ENCODE measurements at regions not wholly inside any gene's neighbourhood (a gene's known extent, or its start where the extent isn't known, plus 50 kb on each side); places are given as distances from the start of the nearest gene placed in this dataset.

GRCh38 chr6:44540881-44541280, 153.4 kb downstream of the CDC5L start:
- Histone ChIP-seq H3K27me3 (ENCODE audit: control insufficient read depth, insufficient read depth, low read length, poor library complexity, severe bottlenecking) (no peaks in the 10 kb centered on the region), H3K4me3 (ENCODE audit: insufficient read depth, low read depth, low read length) (no peak overlapping the region), H3K4me1 (ENCODE audit: control insufficient read depth, insufficient read depth, low read length) (peaks cover 18% of the 10 kb centered on the region), H3K36me3 (ENCODE audit: control insufficient read depth, insufficient read depth, low read length) (no peaks in the 10 kb centered on the region), H3K27ac (ENCODE audit: insufficient read depth, low read depth, low read length, poor library complexity, severe bottlenecking) (no peak overlapping the region), H3K9me3 (ENCODE audit: control insufficient read depth, low read length) (no peaks in the 10 kb centered on the region)
- WGBS, 2 experiments, result 98% methylated on average over 4 of the region's 4 CpGs

- H3K27ac ChIP-seq (ENCODE audit: insufficient read depth, low read depth, low read length, poor library complexity, severe bottlenecking), result peak overlapping the region; percentile 9
- no peak overlapping the region for H3K4me3 ChIP-seq (ENCODE audit: insufficient read depth, low read depth, low read length)
- no peaks in the 10 kb centered on the region for H3K36me3 ChIP-seq (ENCODE audit: control insufficient read depth, insufficient read depth, low read length)
- WGBS, 2 experiments, result 31 to 34% methylated on average over 20 of the region's 21 CpGs
- no peaks in the 10 kb centered on the region for H3K9me3 ChIP-seq (ENCODE audit: control insufficient read depth, low read length)
- H3K4me1 ChIP-seq (ENCODE audit: control insufficient read depth, insufficient read depth, low read length), result peaks cover 18% of the 10 kb centered on the region
- H3K27me3 ChIP-seq (ENCODE audit: control insufficient read depth, insufficient read depth, low read length, poor library complexity, severe bottlenecking), result no peaks in the 10 kb centered on the region
Measured at GRCh38 chr6:44542401-44543116, 155.1 kb downstream of the CDC5L start.

GRCh38 chr6:44543664-44544063, 156.2 kb downstream of the CDC5L start:
- Histone ChIP-seq H3K9me3 (ENCODE audit: control insufficient read depth, low read length) (no peaks in the 10 kb centered on the region), H3K27ac (ENCODE audit: insufficient read depth, low read depth, low read length, poor library complexity, severe bottlenecking) (no peak overlapping the region), H3K4me3 (ENCODE audit: insufficient read depth, low read depth, low read length) (no peak overlapping the region), H3K36me3 (ENCODE audit: control insufficient read depth, insufficient read depth, low read length) (no peaks in the 10 kb centered on the region), H3K27me3 (ENCODE audit: control insufficient read depth, insufficient read depth, low read length, poor library complexity, severe bottlenecking) (no peaks in the 10 kb centered on the region), H3K4me1 (ENCODE audit: control insufficient read depth, insufficient read depth, low read length) (peaks cover 18% of the 10 kb centered on the region)
- 94% methylated on average over 2 of the region's 3 CpGs for WGBS, 2 experiments

- H3K27ac ChIP-seq (ENCODE audit: insufficient read depth, low read depth, low read length, poor library complexity, severe bottlenecking), result no peak overlapping the region
- H3K36me3 ChIP-seq (ENCODE audit: control insufficient read depth, insufficient read depth, low read length), result no peaks in the 10 kb centered on the region
- peaks cover 18% of the 10 kb centered on the region for H3K4me1 ChIP-seq (ENCODE audit: control insufficient read depth, insufficient read depth, low read length)
- WGBS, 2 experiments, result 84 to 93% methylated on average over 1 of the region's 1 CpG
- H3K4me3 ChIP-seq (ENCODE audit: insufficient read depth, low read depth, low read length), result no peak overlapping the region
- no peaks in the 10 kb centered on the region for H3K27me3 ChIP-seq (ENCODE audit: control insufficient read depth, insufficient read depth, low read length, poor library complexity, severe bottlenecking)
- H3K9me3 ChIP-seq (ENCODE audit: control insufficient read depth, low read length), result no peaks in the 10 kb centered on the region
Measured at GRCh38 chr6:44545224-44545623, 157.7 kb downstream of the CDC5L start.

GRCh38 chr6:44548319-44548718, 160.8 kb downstream of the CDC5L start:
- H3K27me3 ChIP-seq (ENCODE audit: control insufficient read depth, insufficient read depth, low read length, poor library complexity, severe bottlenecking), result no peaks in the 10 kb centered on the region
- H3K36me3 ChIP-seq (ENCODE audit: control insufficient read depth, insufficient read depth, low read length), result no peaks in the 10 kb centered on the region
- 90 to 93% methylated on average over 4 of the region's 4 CpGs for WGBS, 2 experiments
- no peaks in the 10 kb centered on the region for H3K4me1 ChIP-seq (ENCODE audit: control insufficient read depth, insufficient read depth, low read length)
- H3K4me3 ChIP-seq (ENCODE audit: insufficient read depth, low read depth, low read length), result no peak overlapping the region
- no peak overlapping the region for H3K27ac ChIP-seq (ENCODE audit: insufficient read depth, low read depth, low read length, poor library complexity, severe bottlenecking)
- H3K9me3 ChIP-seq (ENCODE audit: control insufficient read depth, low read length), result no peaks in the 10 kb centered on the region

GRCh38 chr6:44549516-44549915, 162.0 kb downstream of the CDC5L start:
- H3K4me3 ChIP-seq (ENCODE audit: insufficient read depth, low read depth, low read length), result no peak overlapping the region
- H3K27me3 ChIP-seq (ENCODE audit: control insufficient read depth, insufficient read depth, low read length, poor library complexity, severe bottlenecking), result no peaks in the 10 kb centered on the region
- H3K36me3 ChIP-seq (ENCODE audit: control insufficient read depth, insufficient read depth, low read length), result no peaks in the 10 kb centered on the region
- H3K27ac ChIP-seq (ENCODE audit: insufficient read depth, low read depth, low read length, poor library complexity, severe bottlenecking), result no peak overlapping the region
- no peaks in the 10 kb centered on the region for H3K4me1 ChIP-seq (ENCODE audit: control insufficient read depth, insufficient read depth, low read length)
- WGBS, 2 experiments, result 92 to 95% methylated on average over 3 of the region's 3 CpGs
- no peaks in the 10 kb centered on the region for H3K9me3 ChIP-seq (ENCODE audit: control insufficient read depth, low read length)

GRCh38 chr6:44554194-44554593, 166.7 kb downstream of the CDC5L start:
- WGBS, 2 experiments, result 96 to 97% methylated on average over 4 of the region's 4 CpGs
- no peaks in the 10 kb centered on the region for H3K4me1 ChIP-seq (ENCODE audit: control insufficient read depth, insufficient read depth, low read length)
- no peaks in the 10 kb centered on the region for H3K27me3 ChIP-seq (ENCODE audit: control insufficient read depth, insufficient read depth, low read length, poor library complexity, severe bottlenecking)
- H3K4me3 ChIP-seq (ENCODE audit: insufficient read depth, low read depth, low read length), result no peak overlapping the region
- H3K36me3 ChIP-seq (ENCODE audit: control insufficient read depth, insufficient read depth, low read length), result no peaks in the 10 kb centered on the region
- no peaks in the 10 kb centered on the region for H3K9me3 ChIP-seq (ENCODE audit: control insufficient read depth, low read length)
- no peak overlapping the region for H3K27ac ChIP-seq (ENCODE audit: insufficient read depth, low read depth, low read length, poor library complexity, severe bottlenecking)

GRCh38 chr6:44554861-44555260, 167.4 kb downstream of the CDC5L start:
- H3K27me3 ChIP-seq (ENCODE audit: control insufficient read depth, insufficient read depth, low read length, poor library complexity, severe bottlenecking), result no peaks in the 10 kb centered on the region
- no peaks in the 10 kb centered on the region for H3K9me3 ChIP-seq (ENCODE audit: control insufficient read depth, low read length)
- no peak overlapping the region for H3K27ac ChIP-seq (ENCODE audit: insufficient read depth, low read depth, low read length, poor library complexity, severe bottlenecking)
- H3K4me3 ChIP-seq (ENCODE audit: insufficient read depth, low read depth, low read length), result no peak overlapping the region
- no peaks in the 10 kb centered on the region for H3K4me1 ChIP-seq (ENCODE audit: control insufficient read depth, insufficient read depth, low read length)
- WGBS, 2 experiments, result 94 to 97% methylated on average over 7 of the region's 7 CpGs
- no peaks in the 10 kb centered on the region for H3K36me3 ChIP-seq (ENCODE audit: control insufficient read depth, insufficient read depth, low read length)

- Histone ChIP-seq H3K4me3 (ENCODE audit: insufficient read depth, low read depth, low read length) (no peak overlapping the region), H3K4me1 (ENCODE audit: control insufficient read depth, insufficient read depth, low read length) (peaks cover 3% of the 10 kb centered on the region), H3K27me3 (ENCODE audit: control insufficient read depth, insufficient read depth, low read length, poor library complexity, severe bottlenecking) (no peaks in the 10 kb centered on the region), H3K27ac (ENCODE audit: insufficient read depth, low read depth, low read length, poor library complexity, severe bottlenecking) (no peak overlapping the region), H3K36me3 (ENCODE audit: control insufficient read depth, insufficient read depth, low read length) (no peaks in the 10 kb centered on the region), H3K9me3 (ENCODE audit: control insufficient read depth, low read length) (no peaks in the 10 kb centered on the region)
- no CpG with 5 or more reads among the region's 1 CpG for WGBS, 2 experiments
Measured at GRCh38 chr6:44556046-44556445, 168.5 kb downstream of the CDC5L start.

- Histone ChIP-seq H3K9me3 (ENCODE audit: control insufficient read depth, low read length) (no peaks in the 10 kb centered on the region), H3K27me3 (ENCODE audit: control insufficient read depth, insufficient read depth, low read length, poor library complexity, severe bottlenecking) (no peaks in the 10 kb centered on the region), H3K27ac (ENCODE audit: insufficient read depth, low read depth, low read length, poor library complexity, severe bottlenecking) (no peak overlapping the region), H3K4me1 (ENCODE audit: control insufficient read depth, insufficient read depth, low read length) (peaks cover 7% of the 10 kb centered on the region), H3K36me3 (ENCODE audit: control insufficient read depth, insufficient read depth, low read length) (no peaks in the 10 kb centered on the region), H3K4me3 (ENCODE audit: insufficient read depth, low read depth, low read length) (no peak overlapping the region)
- WGBS, 2 experiments, result 90 to 91% methylated on average over 7 of the region's 7 CpGs
Measured at GRCh38 chr6:44558024-44558831, 170.7 kb downstream of the CDC5L start.
